Upper lobe of right lung (tissue), 1 donor: ENCODE measurements at regions not wholly inside any gene's neighbourhood (a gene's known extent, or its start where the extent isn't known, plus 50 kb on each side); places are given as distances from the start of the nearest gene placed in this dataset.

ENCODE experiments used
- ATAC-seq: fragments of 200-7000 bp; cut with Tn5 transposase; one replicate; pipeline ENCODE4 v1.9.1; 2020; ENCODE audit warnings: mild to moderate bottlenecking, moderate library complexity
- DNase-seq: peaks from one replicate; pipeline ENCODE4 v3.0.0-alpha.2; 2020
- H3K27ac ChIP-seq: fragments of 200-600 bp; one replicate; pipeline ENCODE4 v1.8.0; 2022
- H3K27me3 ChIP-seq: fragments of 200-600 bp; one replicate; pipeline ENCODE4 v1.8.0; 2022; ENCODE audit warnings: mild to moderate bottlenecking
- H3K36me3 ChIP-seq: fragments of 200-600 bp; one replicate; pipeline ENCODE4 v1.8.0; 2022
- H3K4me1 ChIP-seq: fragments of 200-600 bp; one replicate; pipeline ENCODE4 v1.8.0; 2022
- H3K4me3 ChIP-seq: fragments of 200-600 bp; one replicate; pipeline ENCODE4 v1.8.0; 2022; ENCODE audit warnings: mild to moderate bottlenecking
- H3K9me3 ChIP-seq: fragments of 200-600 bp; one replicate; pipeline ENCODE4 v1.8.0; 2022
- CTCF ChIP-seq: fragments of 200-600 bp; IDR thresholded peaks from one replicate; pipeline ENCODE4 v1.8.0; 2022; ENCODE audit warnings: antibody characterized with exemption
- intact Hi-C: fragments of 100-400 bp; cut with DNase I; formaldehyde crosslinking; loops from one replicate; pipeline ENCODE4 v1.11.0; 2022
- donor health status: DM: no; HTN: yes; CAD: no; lungs with severe emphysema.

DNA sequence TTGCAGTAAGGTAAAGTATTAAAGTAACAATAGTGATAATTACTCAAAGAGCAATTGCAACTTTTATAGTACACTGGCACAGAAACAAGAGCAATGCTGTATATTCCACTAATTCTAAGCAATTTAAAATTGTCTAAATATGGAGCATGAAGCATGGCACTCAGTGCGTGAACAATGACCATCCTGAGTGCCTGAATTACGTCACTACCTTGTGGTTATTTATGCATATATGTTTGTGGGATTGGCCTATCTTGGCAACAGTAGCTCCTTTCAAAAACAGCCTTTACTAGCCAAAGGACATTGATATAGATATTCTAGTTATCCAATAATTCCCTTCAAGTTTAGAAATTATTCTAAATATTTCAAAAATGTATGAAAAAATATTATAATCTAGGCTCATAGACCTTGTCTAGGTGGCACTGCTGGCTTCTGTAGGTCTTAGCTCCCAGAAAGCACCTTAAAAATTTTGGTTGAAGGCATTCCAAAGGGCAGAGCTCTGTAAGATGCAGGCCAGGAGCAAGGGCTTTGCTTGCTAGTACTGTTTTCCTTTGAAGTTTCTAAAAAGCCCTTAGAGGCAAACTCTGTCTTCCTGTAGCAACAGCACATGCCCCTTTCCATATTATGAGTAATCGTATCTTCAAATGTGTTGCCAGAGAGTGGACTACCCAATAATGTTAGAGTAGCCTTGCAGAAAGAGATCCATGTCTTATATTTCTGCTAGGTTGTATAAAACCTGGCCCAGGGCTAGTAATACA is 719.3 kb downstream of the NR2F1-AS1 start:
- ATAC-seq (no peak), DNase-seq (no peak)
- H3K27me3 ChIP-seq: no peaks in the 10 kb centered on the region
- H3K36me3 ChIP-seq: no peaks in the 10 kb centered on the region
- no peaks in the 10 kb centered on the region for H3K4me1 ChIP-seq
- no peak for TF ChIP-seq CTCF
- no peak overlapping the region for H3K4me3 ChIP-seq
- H3K27ac ChIP-seq: no peak overlapping the region
- no peaks in the 10 kb centered on the region for H3K9me3 ChIP-seq
- intact Hi-C loops: no loop called here

DNA sequence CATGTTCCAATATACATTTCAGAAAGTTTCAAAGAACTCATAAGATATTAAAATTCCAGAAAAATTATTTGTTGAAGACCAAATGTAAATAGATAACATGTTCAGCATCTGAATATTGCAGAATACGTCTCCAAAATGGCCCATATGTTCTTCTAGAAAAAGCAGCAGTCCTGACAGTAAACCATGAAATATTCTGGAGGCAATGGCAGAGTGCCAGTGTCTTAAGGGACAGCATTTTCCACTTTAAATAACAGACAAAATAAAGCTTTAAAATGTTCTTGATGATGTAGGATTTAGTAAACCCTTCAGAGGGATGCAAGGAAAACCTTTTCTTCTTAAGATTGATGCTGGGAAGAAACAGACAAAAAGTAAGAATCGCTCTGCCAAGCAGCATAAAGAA is 721.0 kb downstream of the NR2F1-AS1 start:
- no peaks in the 10 kb centered on the region for H3K36me3 ChIP-seq
- H3K27ac ChIP-seq: no peak overlapping the region
- intact Hi-C loops: no loop called here
- H3K4me3 ChIP-seq: no peak overlapping the region
- no peaks in the 10 kb centered on the region for H3K27me3 ChIP-seq
- H3K9me3 ChIP-seq: no peaks in the 10 kb centered on the region
- DNase-seq (no peak), ATAC-seq (no peak)
- TF ChIP-seq CTCF: no peak
- no peaks in the 10 kb centered on the region for H3K4me1 ChIP-seq

GRCh38 chr5:92852219-92852618 is 728.8 kb downstream of the NR2F1-AS1 start:
- Histone ChIP-seq H3K27me3 (no peaks in the 10 kb centered on the region), H3K9me3 (no peaks in the 10 kb centered on the region), H3K36me3 (no peaks in the 10 kb centered on the region), H3K27ac (no peak overlapping the region), H3K4me3 (no peak overlapping the region), H3K4me1 (no peaks in the 10 kb centered on the region)
- ATAC-seq (no peak), DNase-seq (no peak)
- intact Hi-C loops: no loop called here
- no peak for TF ChIP-seq CTCF

DNA sequence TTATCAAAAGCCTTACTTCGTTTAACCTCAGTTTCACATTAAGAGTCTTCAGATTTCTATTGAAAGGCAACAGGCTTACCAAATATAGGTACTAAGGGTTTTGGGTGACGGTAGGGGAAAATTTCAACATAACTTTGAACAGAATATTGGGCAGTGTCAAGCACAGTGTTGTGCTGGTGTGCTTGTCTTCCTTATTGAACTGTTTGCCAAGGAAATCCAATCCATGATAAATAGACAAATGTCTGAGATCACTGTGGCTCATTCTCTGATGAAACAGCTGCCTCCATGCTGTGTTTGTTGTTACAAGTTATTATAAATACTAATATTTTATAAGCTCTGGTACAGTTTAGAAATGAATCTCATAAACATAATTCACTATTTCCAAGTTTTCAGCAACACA is 730.1 kb downstream of the NR2F1-AS1 start:
- intact Hi-C loops: no loop called here

DNA sequence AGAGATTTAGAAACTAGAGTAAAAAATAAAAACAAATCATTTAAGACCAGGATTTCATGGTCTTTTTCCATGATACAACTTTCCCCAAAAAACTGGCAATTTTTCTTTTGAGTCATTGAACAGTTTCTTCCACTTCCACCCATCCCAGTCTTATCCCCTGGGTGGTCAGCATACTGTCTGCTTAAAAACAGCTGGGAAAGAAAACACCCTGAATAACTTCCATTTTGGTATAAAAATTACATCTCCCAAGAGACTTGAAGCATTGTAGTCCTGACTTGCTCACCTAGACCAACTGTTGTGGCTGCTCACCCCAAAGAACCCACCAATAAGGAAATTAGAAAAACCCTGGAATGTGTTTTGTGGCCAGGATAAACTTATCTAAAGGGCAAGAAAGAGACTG is 731.3 kb downstream of the NR2F1-AS1 start:
- no peak for DNase-seq
- intact Hi-C loops: no loop called here

More for the DNA sequence above, 730.1 kb downstream of the NR2F1-AS1 start:
- Histone ChIP-seq H3K4me3 (no peak overlapping the region), H3K9me3 (no peaks in the 10 kb centered on the region), H3K27ac (no peak overlapping the region), H3K36me3 (no peaks in the 10 kb centered on the region), H3K27me3 (no peaks in the 10 kb centered on the region), H3K4me1 (no peaks in the 10 kb centered on the region)
- no peak for ATAC-seq
- no peak for TF ChIP-seq CTCF
- DNase-seq: no peak

More for the DNA sequence above, 731.3 kb downstream of the NR2F1-AS1 start:
- no peaks in the 10 kb centered on the region for H3K4me1 ChIP-seq
- no peaks in the 10 kb centered on the region for H3K36me3 ChIP-seq
- H3K9me3 ChIP-seq: no peaks in the 10 kb centered on the region
- H3K27ac ChIP-seq: no peak overlapping the region
- no peak for ATAC-seq
- TF ChIP-seq CTCF: no peak
- H3K27me3 ChIP-seq: no peaks in the 10 kb centered on the region
- H3K4me3 ChIP-seq: no peak overlapping the region
